GM12874 (cell line): ENCODE measurements at regions not wholly inside any gene's neighbourhood (a gene's known extent, or its start where the extent isn't known, plus 50 kb on each side); places are given as distances from the start of the nearest gene placed in this dataset.

Experiments used
- CTCF ChIP-seq: IDR thresholded peaks from 2 replicates; pipeline ENCODE4 v1.5.1; 2011; ENCODE audit warnings: low read depth, mild to moderate bottlenecking, control low read depth, low read length, moderate library complexity; ENCODE audit not compliant: insufficient read depth

GRCh38 chr7:79528421-79528820 lies 75.0 kb upstream of the MAGI2 start:
- TF ChIP-seq CTCF: no peak

GRCh38 chr7:79524048-79524447 lies 70.6 kb upstream of the MAGI2 start:
- TF ChIP-seq CTCF: no peak

GRCh38 chr7:79523436-79523835 lies 70.0 kb upstream of the MAGI2 start:
- TF ChIP-seq CTCF: no peak

- TF ChIP-seq CTCF: no peak
These were observed 67.1 kb upstream of the MAGI2 start for GRCh38 chr7:79520543-79520942.

- TF ChIP-seq CTCF: no peak
These were observed 61.9 kb upstream of the MAGI2 start for GRCh38 chr7:79515358-79515757.

- TF ChIP-seq CTCF: no peak
These were observed 59.8 kb upstream of the MAGI2 start for GRCh38 chr7:79513261-79513660.

GRCh38 chr7:79512261-79512660 lies 58.8 kb upstream of the MAGI2 start:
- TF ChIP-seq CTCF: no peak

- no peak for TF ChIP-seq CTCF
These were observed 53.7 kb upstream of the MAGI2 start for GRCh38 chr7:79507131-79507530.
